HG03521 (cell line): ENCODE measurements at regions not wholly inside any gene's neighbourhood (a gene's known extent, or its start where the extent isn't known, plus 50 kb on each side); places are given as distances from the start of the nearest gene placed in this dataset.

Experiments used
- ATAC-seq: cut with Tn5 transposase; IDR thresholded peaks from one replicate; pipeline ENCODE4 v1.9.1; 2021; ENCODE audit warnings: mild to moderate bottlenecking, moderate library complexity; ENCODE audit not compliant: unreplicated experiment

DNA sequence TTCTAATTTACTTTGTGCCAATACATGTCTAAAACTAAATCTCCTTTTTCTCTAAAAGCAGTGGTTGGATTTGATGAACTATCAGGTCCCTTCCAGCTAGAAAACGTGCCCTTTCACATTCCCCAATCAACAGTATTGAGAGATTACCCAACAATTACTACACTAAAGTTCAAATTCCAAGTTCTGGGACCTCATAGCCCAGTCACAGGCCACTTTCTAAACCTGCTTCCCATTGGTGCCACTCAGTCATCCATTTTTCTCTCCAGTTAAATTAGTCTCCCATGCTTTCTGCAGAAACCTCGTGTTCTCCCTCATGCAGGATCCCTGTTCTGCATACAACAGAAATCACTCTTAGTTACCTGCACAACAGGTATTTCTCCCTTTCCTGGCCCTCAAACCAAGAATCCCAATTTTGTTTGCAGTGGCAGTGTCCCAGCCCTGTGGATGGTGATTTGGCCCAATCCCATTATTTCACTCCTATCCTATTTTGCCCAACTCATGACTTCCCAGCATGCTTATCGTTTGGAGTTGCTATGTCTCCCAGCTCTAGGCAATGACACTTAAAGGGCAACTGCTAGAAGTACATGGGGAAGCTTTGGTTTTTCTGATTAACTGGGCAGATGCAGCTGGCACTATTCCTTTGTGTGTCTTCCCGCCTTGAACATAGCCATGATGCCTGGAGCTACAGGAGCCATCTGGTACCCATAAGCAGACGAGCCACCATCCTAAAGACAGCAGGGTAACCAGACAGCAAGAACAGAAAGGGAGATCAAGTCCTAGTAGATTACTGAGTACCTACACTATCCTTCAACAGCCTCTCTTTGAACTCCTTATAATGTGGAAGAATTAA, 224.2 kb downstream of the MINAR1 start:
- ATAC-seq, result no peak

DNA sequence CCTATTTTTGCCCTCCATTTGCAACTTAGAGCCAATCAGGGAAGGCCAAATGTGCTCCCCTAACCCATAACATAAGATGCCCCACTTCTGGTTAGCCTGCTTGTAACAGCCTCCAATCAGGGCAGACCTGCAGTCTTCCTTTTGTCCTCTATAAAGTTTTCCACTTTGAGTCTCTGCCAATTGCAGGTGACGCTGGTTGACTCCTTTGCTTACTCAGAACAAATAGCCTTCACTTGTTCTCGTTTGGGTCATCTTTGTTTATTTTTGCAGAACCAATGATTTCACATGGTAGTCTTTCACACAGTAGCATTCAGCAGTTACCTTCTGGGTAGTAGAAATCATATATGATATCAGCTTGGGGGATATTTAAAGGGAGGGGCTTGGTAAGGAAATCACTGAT, 225.6 kb downstream of the MINAR1 start:
- ATAC-seq, result no peak

GRCh38 chr15:79659691-79660090, 227.6 kb downstream of the MINAR1 start:
- no peak for ATAC-seq

DNA sequence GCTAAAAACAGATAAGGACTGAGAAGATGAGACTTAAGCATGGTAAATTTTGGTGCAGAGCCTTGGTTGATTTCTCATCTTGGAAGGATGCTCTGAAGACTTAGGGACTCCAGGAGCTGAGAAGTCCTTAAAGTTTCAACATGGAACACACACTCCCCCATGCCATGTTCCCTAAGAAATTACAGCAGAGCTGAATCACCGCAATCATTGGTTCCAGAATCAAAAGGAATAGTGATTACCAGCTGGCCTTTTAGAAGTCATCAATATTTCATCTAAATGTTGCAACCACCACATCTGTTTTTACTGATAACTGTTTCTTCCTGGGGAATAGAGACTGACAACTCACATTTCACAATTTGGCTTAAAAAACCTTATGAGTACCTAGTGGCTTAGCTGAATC, 229.3 kb downstream of the MINAR1 start:
- ATAC-seq, result no peak

- ATAC-seq, result peak; percentile 70
These were observed 223.2 kb downstream of the MTHFS start for GRCh38 chr15:79673416-79674123.

- no peak for ATAC-seq
These were observed 222.7 kb downstream of the MTHFS start for GRCh38 chr15:79674124-79674465.

DNA sequence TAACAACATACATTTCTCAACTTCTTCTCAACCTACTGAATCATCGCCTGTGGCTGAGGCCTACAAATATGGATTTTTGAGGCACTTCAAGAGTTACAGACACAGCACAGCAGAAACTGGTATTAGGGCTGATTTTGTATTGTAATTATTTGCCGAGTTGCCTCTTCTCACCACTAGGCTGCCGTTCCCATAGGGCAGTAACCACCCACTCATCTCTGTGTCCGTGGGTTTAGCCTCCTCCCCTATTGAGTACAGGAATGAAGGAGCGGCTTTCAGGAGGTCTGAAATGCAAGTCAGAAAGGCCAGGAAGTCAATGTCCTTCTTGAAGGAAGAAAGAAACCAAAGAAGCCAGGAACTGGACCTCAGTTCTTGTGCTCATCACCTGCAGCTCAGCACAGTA, 220.8 kb downstream of the MTHFS start:
- ATAC-seq, result no peak

- no peak for ATAC-seq
These were observed 220.2 kb downstream of the MTHFS start for GRCh38 chr15:79676621-79677020.

GRCh38 chr15:79677241-79677640, 219.6 kb downstream of the MTHFS start:
- ATAC-seq, result no peak

DNA sequence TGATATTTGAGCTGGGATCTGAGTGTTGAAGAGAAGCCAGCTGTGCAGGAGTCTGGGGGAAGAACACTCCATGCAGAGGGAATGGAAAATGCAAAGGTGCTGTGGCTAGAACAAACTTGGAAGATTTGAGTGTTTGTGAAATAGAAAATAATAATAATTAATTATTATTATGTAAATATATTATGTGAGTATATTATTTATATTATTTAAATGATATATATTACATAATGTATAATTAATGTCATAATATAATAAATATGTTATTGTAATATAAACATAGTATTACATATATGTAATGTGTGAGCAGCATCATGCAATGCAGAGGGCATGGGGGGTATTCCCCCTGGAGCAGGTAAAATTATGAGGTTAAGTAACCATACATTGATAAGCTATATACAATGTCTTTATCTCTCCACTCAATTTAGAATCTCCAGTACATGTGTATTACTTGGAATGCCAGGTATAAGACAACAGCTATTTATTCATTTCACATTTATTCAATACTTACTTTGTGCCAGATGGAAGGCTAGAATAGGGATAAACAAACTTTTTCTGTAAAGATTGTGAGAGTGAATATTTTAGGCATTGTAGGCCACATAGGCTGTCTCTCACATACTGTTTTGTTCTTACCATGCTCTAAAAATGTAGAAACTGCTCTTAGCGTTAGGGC, 218.6 kb downstream of the MTHFS start:
- ATAC-seq, result no peak

DNA sequence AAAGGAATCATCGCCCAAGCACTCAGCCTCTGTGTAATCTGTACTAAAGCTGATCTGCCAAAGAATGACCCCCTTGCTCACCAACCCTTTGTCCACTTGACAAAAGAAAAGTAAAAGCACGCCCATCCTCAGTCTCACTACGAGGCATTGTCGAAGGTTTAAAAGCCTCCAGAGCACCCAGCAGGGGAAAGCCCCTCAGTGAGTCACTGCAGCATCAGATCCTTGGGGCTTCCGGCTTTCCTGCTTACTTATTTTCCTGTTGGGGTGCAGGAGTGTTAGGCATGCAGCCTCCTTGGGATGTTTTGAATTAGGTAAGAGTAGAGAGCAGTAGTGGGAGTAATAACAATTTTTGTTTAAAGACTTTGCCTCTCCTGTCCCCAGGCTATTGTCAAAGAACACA, 216.1 kb downstream of the MTHFS start:
- ATAC-seq, result no peak

DNA sequence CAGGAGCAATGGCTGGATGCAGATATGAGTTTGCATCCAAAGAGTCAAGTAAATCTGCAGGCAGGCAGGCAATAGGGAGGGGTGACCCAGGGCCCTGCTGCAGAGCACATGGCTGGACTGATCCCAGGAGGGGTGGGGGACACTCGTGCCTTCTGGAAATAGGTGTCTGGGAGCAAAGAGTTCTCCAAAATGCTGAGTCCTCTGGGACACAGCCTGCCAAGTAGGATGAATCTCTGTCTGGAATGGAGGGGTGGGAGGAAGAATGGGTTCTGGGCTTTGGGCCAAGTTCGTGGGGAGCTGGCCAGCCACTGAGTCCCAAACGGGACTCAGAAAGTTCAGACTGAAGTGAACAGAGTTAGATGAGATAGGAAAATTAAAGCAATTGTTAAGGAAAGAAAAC, 214.5 kb downstream of the MTHFS start:
- ATAC-seq, result no peak

DNA sequence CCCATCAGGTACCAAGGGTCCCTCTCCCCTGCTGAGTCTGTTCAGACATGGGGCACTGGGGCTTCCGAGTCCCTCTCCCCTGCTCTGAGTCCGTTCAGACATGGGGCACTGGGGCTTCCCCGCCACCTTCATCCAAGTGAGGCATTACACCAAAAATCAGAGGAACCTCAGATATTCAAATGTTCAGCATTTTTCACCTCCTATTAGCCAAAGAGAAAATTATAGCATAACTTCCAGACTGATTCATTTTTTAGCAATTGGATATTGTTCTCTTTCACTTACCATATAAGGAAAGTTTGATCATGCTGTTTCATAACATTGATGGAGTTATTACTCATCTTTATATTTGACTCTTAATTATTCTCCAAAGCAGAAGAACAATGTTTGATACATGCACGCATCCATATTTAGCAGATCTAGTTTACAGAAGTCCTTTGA, 213.9 kb downstream of the MTHFS start:
- no peak for ATAC-seq

- no peak for ATAC-seq
These were observed 207.8 kb downstream of the MTHFS start for GRCh38 chr15:79689030-79689429.

GRCh38 chr15:79700951-79701480, 195.8 kb downstream of the MTHFS start:
- no peak for ATAC-seq

DNA sequence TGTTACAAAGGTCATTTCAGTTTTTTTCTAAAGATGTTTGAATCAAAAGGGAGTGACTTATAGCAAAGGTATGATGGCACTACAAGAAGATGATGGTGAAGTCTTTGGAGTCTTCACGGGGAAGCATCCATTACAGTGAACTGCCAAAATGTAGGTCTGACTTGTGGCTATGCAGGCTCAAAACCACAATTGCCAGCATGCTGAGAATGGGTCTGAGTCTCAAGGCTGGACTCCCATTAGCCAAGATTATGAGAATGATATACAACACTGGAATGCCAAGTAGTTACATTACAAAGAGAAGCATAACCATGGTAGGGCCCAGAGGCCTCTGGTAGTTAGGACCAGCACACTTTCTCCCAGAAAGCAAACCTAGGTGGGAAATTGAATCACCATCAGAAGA, 194.2 kb downstream of the MTHFS start:
- ATAC-seq, result no peak

GRCh38 chr15:79721256-79721655, 175.6 kb downstream of the MTHFS start:
- ATAC-seq, result no peak

- no peak for ATAC-seq
These were observed 172.5 kb downstream of the MTHFS start for GRCh38 chr15:79724312-79724711.

GRCh38 chr15:79724804-79725203, 172.0 kb downstream of the MTHFS start:
- ATAC-seq, result no peak

- ATAC-seq, result no peak
These were observed 167.9 kb downstream of the MTHFS start for GRCh38 chr15:79728867-79729266.

DNA sequence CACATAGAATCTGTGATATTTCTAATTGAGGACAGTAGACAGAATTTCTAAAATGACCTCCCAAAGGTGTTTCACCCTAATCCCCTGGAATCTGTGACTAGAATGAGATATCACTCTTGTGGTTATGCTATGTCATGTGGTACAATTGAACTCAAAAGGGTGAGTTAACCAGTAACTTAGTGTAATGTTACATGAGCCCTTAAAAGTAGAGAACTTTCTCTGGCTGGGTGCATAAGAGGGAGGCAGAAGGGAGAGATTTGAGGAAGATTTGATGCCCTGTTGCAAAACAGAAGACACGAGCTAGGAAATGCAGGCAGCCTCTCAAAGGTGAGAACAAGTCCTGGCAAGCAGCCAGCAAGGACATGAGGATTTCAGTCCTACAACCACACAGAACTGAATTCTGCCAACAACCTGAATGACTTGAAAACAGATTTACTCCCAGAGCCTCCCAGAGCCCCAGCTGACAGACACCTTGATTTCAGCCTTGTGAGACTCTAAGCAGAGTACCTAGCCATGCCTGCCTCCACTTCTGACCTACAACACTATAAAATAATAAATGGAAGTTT, 160.3 kb downstream of the MTHFS start:
- no peak for ATAC-seq
